ENCODE measurements at regions not wholly inside any gene's neighbourhood (a gene's known extent, or its start where the extent isn't known, plus 50 kb on each side); places are given as distances from the start of the nearest gene placed in this dataset.

- Mint-ChIP-seq H3K36me3 (ENCODE audit: low read depth) (no peaks in the 10 kb centered on the region), H3K4me3 (no peak overlapping the region), H3K9me3 (peaks cover 5% of the 10 kb centered on the region), H3K27ac (no peak overlapping the region), H3K4me1 (no peaks in the 10 kb centered on the region), H3K27me3 (no peaks in the 10 kb centered on the region)
- ChIA-PET POLR2A (no interaction called here), CTCF (no interaction called here)
- no peak for DNase-seq
Measured at GRCh38 chr4:10897076-10897475, 212.5 kb upstream of the CLNK start.

- Mint-ChIP-seq H3K9me3 (peaks cover 5% of the 10 kb centered on the region), H3K4me1 (no peaks in the 10 kb centered on the region), H3K36me3 (ENCODE audit: low read depth) (no peaks in the 10 kb centered on the region), H3K27me3 (no peaks in the 10 kb centered on the region), H3K27ac (no peak overlapping the region), H3K4me3 (no peak overlapping the region)
- ChIA-PET CTCF (no interaction called here), POLR2A (no interaction called here)
- DNase-seq = no peak
Measured at GRCh38 chr4:10893395-10893794, 208.8 kb upstream of the CLNK start.

GRCh38 chr4:10891866-10892265, 207.3 kb upstream of the CLNK start:
- Mint-ChIP-seq H3K27me3 (no peaks in the 10 kb centered on the region), H3K4me3 (no peak overlapping the region), H3K36me3 (ENCODE audit: low read depth) (no peaks in the 10 kb centered on the region), H3K4me1 (no peaks in the 10 kb centered on the region), H3K27ac (no peak overlapping the region), H3K9me3 (peaks cover 5% of the 10 kb centered on the region)
- no peak for DNase-seq
- CTCF ChIA-PET = no interaction called here
- POLR2A ChIA-PET = no interaction called here

DNA sequence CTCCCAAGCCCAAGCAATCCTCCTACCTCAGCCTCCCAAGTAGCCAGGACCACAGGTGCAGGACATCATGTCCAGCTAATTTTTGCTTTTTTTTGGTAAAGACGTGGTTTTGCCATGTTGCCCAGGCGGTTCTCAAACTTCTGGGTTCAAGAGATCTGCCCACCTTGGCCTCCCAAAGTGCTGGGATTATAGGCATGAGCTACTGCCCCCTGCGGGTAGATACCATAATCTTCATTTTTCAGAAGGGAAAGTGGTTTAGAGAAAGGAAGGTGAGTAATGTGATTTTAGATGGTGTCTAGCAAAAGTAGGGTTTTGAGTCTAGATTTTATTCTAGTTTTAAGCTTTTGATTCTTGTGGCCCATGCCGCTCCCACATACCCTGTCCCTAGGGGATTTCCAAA, 205.3 kb upstream of the CLNK start:
- Mint-ChIP-seq H3K36me3 (ENCODE audit: low read depth) (no peaks in the 10 kb centered on the region), H3K9me3 (no peaks in the 10 kb centered on the region), H3K27me3 (no peaks in the 10 kb centered on the region), H3K4me3 (no peak overlapping the region), H3K27ac (no peak overlapping the region), H3K4me1 (no peaks in the 10 kb centered on the region)
- DNase-seq = no peak
- ChIA-PET POLR2A (no interaction called here), CTCF (interaction anchor here (1.0 kb wide), 1 partner anchor 13 kb away, joined by 3 read pairs; no protein-coding TSS in a partner anchor)

- H3K27me3 Mint-ChIP-seq = no peaks in the 10 kb centered on the region
- H3K4me3 Mint-ChIP-seq = no peak overlapping the region
- no peak overlapping the region for H3K27ac Mint-ChIP-seq
- no peaks in the 10 kb centered on the region for H3K4me1 Mint-ChIP-seq
- ChIA-PET POLR2A (no interaction called here), CTCF (no interaction called here)
- H3K36me3 Mint-ChIP-seq (ENCODE audit: low read depth) = no peaks in the 10 kb centered on the region
- H3K9me3 Mint-ChIP-seq = no peaks in the 10 kb centered on the region
- DNase-seq = no peak
Measured at GRCh38 chr4:10879411-10880110, 195.0 kb upstream of the CLNK start.

DNA sequence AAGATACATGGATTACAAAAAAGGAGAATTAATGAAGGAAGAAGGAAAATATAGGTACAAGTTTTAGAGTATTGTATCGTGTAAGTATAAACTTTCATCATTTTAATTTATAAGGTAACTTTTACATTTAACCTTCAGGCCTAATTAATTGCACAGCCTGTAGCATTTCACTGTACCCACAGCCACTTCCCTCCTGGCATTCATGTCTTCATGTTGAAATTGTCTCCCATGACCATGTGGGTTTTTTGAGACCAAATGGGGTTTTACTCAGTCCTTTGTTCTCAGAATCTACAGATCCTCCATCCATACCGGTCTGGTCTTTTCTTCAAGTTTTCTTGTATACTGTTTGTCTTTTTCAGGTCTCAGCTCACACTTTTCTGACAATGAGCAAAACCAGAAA, 194.3 kb upstream of the CLNK start:
- H3K4me1 Mint-ChIP-seq = no peaks in the 10 kb centered on the region
- H3K9me3 Mint-ChIP-seq = no peaks in the 10 kb centered on the region
- no peaks in the 10 kb centered on the region for H3K36me3 Mint-ChIP-seq (ENCODE audit: low read depth)
- no peaks in the 10 kb centered on the region for H3K27me3 Mint-ChIP-seq
- ChIA-PET CTCF (no interaction called here), POLR2A (no interaction called here)
- no peak for DNase-seq
- no peak overlapping the region for H3K27ac Mint-ChIP-seq
- H3K4me3 Mint-ChIP-seq = no peak overlapping the region

- H3K4me1 Mint-ChIP-seq = no peaks in the 10 kb centered on the region
Measured at GRCh38 chr4:10877076-10877475, 192.5 kb upstream of the CLNK start.

GRCh38 chr4:10875144-10875799, 190.7 kb upstream of the CLNK start:
- H3K4me1 Mint-ChIP-seq = no peaks in the 10 kb centered on the region
- no peak overlapping the region for H3K4me3 Mint-ChIP-seq
- H3K27me3 Mint-ChIP-seq = no peaks in the 10 kb centered on the region
- ChIA-PET POLR2A (no interaction called here), CTCF (interaction anchor here (0.6 kb wide), 1 partner anchor 19 kb away, joined by 3 read pairs; no protein-coding TSS in a partner anchor)
- H3K9me3 Mint-ChIP-seq = no peaks in the 10 kb centered on the region
- DNase-seq = no peak
- no peaks in the 10 kb centered on the region for H3K36me3 Mint-ChIP-seq (ENCODE audit: low read depth)
- no peak overlapping the region for H3K27ac Mint-ChIP-seq

More at GRCh38 chr4:10877076-10877475, 192.5 kb upstream of the CLNK start:
- no peak for DNase-seq
- Mint-ChIP-seq H3K36me3 (ENCODE audit: low read depth) (no peaks in the 10 kb centered on the region), H3K27me3 (no peaks in the 10 kb centered on the region), H3K4me3 (no peak overlapping the region), H3K9me3 (no peaks in the 10 kb centered on the region), H3K27ac (no peak overlapping the region)
- POLR2A ChIA-PET = interaction anchor here (0.5 kb wide), 1 partner anchor 162 kb away, joined by 3 read pairs; no protein-coding TSS in a partner anchor
- CTCF ChIA-PET = interaction anchor here (0.6 to 1.4 kb wide), 2 partner anchors 13 to 528 kb away, joined by 3 read pairs; no protein-coding TSS in a partner anchor

DNA sequence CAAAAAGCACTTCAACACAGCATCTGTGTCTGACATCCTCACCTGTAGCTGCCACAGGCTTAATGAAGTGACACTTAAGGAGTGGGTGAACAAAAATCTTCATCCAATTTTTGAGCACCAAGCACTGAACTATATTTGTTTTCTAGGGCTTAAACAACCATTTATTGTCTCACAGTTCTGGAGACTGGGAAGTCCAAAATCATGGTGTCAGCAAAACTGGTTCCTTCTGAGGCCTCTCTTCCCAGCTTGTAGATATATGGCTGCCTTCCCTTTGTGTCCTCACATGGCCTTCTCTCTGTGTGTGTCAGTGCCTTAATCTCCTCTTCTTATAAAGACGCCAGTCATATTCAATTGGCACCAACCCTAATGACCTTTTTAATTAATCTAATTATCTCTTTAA, 189.2 kb upstream of the CLNK start:
- Mint-ChIP-seq H3K27ac (no peak overlapping the region), H3K36me3 (ENCODE audit: low read depth) (no peaks in the 10 kb centered on the region), H3K27me3 (no peaks in the 10 kb centered on the region), H3K4me1 (no peaks in the 10 kb centered on the region), H3K9me3 (peaks cover under 1% of the 10 kb centered on the region), H3K4me3 (no peak overlapping the region)
- CTCF ChIA-PET = no interaction called here
- POLR2A ChIA-PET = no interaction called here
- no peak for DNase-seq

DNA sequence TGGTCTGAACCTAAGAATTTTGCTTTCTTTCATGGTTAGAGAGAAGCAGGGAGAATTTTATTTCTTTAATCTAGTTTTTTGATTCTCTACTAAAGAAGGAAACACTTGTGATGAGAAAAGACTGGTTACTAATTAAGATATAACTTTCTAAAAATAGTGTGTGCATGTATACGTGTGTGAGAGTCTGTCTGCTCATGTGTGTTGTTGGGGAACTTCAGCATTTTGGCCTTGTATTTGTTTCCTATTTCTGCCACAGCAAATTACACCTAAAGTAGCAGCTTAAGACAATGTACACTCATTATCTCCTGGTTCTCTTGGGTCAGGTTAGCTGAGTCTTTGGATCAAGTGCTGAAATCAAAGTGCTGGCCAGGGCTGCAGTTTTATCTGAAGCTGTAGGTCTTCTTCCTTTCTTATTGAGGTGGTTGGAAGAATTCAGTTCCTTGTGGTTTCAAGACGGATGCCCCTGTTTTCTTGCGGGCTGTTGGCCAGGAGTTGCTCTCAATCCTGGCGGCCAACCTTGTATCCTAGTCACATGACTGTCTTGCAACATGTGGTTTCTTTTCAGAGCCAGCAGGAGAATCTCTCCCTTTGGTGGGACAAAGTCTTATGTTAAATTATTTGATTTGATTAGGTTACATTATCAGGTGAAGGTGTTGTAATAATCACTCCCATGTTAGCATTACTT, 188.4 kb upstream of the CLNK start:
- no peaks in the 10 kb centered on the region for H3K4me1 Mint-ChIP-seq
- no peak overlapping the region for H3K4me3 Mint-ChIP-seq
- no peak overlapping the region for H3K27ac Mint-ChIP-seq
- no peaks in the 10 kb centered on the region for H3K27me3 Mint-ChIP-seq
- ChIA-PET CTCF (no interaction called here), POLR2A (no interaction called here)
- no peak for DNase-seq
- peaks cover 3% of the 10 kb centered on the region for H3K9me3 Mint-ChIP-seq
- no peaks in the 10 kb centered on the region for H3K36me3 Mint-ChIP-seq (ENCODE audit: low read depth)

- Mint-ChIP-seq H3K4me1 (no peaks in the 10 kb centered on the region), H3K27me3 (no peaks in the 10 kb centered on the region), H3K9me3 (peaks cover 5% of the 10 kb centered on the region), H3K36me3 (ENCODE audit: low read depth) (no peaks in the 10 kb centered on the region), H3K4me3 (no peak overlapping the region), H3K27ac (no peak overlapping the region)
- POLR2A ChIA-PET = no interaction called here
- no peak for DNase-seq
- CTCF ChIA-PET = no interaction called here
Measured at GRCh38 chr4:10866666-10867065, 182.1 kb upstream of the CLNK start.

DNA sequence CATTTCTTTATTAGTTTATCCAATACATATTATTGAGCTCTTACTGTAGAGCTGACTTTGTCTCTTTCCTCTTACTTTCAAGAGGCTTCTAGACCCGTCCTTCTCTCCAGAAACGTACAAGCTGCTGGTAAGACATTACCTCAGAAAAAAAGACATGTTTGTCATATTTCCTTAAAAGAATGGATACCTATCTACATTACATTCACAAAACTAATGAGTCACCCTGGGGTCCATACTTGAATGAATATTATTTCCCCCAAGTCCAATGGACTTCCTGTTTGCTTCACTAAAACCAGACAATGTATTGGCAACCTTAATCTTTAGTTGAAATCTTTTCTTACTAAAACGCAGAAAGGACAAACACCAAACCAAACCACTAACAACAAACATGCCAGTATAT, 176.5 kb upstream of the CLNK start:
- Mint-ChIP-seq H3K27ac (no peak overlapping the region), H3K27me3 (no peaks in the 10 kb centered on the region), H3K36me3 (ENCODE audit: low read depth) (no peaks in the 10 kb centered on the region), H3K4me1 (no peaks in the 10 kb centered on the region), H3K4me3 (no peak overlapping the region), H3K9me3 (peaks cover 6% of the 10 kb centered on the region)
- POLR2A ChIA-PET = no interaction called here
- CTCF ChIA-PET = interaction anchor here (1.2 kb wide), 1 partner anchor 28 kb away, joined by 3 read pairs; no protein-coding TSS in a partner anchor
- DNase-seq = no peak

GRCh38 chr4:10856271-10856782, 171.8 kb upstream of the CLNK start:
- POLR2A ChIA-PET = no interaction called here
- no peak overlapping the region for H3K27ac Mint-ChIP-seq
- H3K4me3 Mint-ChIP-seq = no peak overlapping the region
- H3K4me1 Mint-ChIP-seq = peaks cover 5% of the 10 kb centered on the region
- CTCF ChIA-PET = interaction anchor here (0.7 kb wide), 1 partner anchor 106 kb away, joined by 3 read pairs; no protein-coding TSS in a partner anchor
- H3K36me3 Mint-ChIP-seq (ENCODE audit: low read depth) = no peaks in the 10 kb centered on the region
- peaks cover under 1% of the 10 kb centered on the region for H3K27me3 Mint-ChIP-seq
- DNase-seq = no peak
- peaks cover 9% of the 10 kb centered on the region for H3K9me3 Mint-ChIP-seq

Data from activated CD4-positive, alpha-beta T cell treated with anti-CD3 and anti-CD28 coated beads, Interleukin-2, amount 10 ng/mL, durations not matched to agents 7 days and 5 days (primary cell).